ENCODE measurements at regions not wholly inside any gene's neighbourhood (a gene's known extent, or its start where the extent isn't known, plus 50 kb on each side); places are given as distances from the start of the nearest gene placed in this dataset.

- TF ChIP-seq CTCF (IDR thresholded peaks at IDR 0.05) (no peak), RAD21 (conservative IDR thresholded peaks at IDR 0.05 in 1 of 2, IDR thresholded peaks at IDR 0.05 in 1 of 2) (no peak), HDAC2 (IDR thresholded peaks at IDR 0.05) (no peak), MYC (IDR thresholded peaks at IDR 0.05; ENCODE audit: borderline replicate concordance, low read length) (no peak), RARB (CRISPR knock-in tag; IDR thresholded peaks at IDR 0.05) (no peak), CBX2 (IDR thresholded peaks at IDR 0.05; ENCODE audit: borderline replicate concordance, low read depth) (no peak), EHMT2 (IDR thresholded peaks at IDR 0.05; ENCODE audit: low read depth) (no peak)
- TF ChIP-seq, protein P1, sequence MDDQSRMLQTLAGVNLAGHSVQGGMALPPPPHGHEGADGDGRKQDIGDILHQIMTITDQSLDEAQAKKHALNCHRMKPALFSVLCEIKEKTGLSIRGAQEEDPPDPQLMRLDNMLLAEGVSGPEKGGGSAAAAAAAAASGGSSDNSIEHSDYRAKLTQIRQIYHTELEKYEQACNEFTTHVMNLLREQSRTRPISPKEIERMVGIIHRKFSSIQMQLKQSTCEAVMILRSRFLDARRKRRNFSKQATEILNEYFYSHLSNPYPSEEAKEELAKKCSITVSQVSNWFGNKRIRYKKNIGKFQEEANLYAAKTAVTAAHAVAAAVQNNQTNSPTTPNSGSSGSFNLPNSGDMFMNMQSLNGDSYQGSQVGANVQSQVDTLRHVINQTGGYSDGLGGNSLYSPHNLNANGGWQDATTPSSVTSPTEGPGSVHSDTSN (IDR thresholded peaks at IDR 0.05) = no peak
- TF ChIP-seq, protein P2, sequence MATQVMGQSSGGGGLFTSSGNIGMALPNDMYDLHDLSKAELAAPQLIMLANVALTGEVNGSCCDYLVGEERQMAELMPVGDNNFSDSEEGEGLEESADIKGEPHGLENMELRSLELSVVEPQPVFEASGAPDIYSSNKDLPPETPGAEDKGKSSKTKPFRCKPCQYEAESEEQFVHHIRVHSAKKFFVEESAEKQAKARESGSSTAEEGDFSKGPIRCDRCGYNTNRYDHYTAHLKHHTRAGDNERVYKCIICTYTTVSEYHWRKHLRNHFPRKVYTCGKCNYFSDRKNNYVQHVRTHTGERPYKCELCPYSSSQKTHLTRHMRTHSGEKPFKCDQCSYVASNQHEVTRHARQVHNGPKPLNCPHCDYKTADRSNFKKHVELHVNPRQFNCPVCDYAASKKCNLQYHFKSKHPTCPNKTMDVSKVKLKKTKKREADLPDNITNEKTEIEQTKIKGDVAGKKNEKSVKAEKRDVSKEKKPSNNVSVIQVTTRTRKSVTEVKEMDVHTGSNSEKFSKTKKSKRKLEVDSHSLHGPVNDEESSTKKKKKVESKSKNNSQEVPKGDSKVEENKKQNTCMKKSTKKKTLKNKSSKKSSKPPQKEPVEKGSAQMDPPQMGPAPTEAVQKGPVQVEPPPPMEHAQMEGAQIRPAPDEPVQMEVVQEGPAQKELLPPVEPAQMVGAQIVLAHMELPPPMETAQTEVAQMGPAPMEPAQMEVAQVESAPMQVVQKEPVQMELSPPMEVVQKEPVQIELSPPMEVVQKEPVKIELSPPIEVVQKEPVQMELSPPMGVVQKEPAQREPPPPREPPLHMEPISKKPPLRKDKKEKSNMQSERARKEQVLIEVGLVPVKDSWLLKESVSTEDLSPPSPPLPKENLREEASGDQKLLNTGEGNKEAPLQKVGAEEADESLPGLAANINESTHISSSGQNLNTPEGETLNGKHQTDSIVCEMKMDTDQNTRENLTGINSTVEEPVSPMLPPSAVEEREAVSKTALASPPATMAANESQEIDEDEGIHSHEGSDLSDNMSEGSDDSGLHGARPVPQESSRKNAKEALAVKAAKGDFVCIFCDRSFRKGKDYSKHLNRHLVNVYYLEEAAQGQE (IDR thresholded peaks at IDR 0.05) = no peak
Observed at GRCh38 chr11:80188076-80188627, 747.3 kb upstream of the TENM4 start.
